Cerebellar cortex (tissue), 1 donor: ENCODE measurements at regions not wholly inside any gene's neighbourhood (a gene's known extent, or its start where the extent isn't known, plus 50 kb on each side); places are given as distances from the start of the nearest gene placed in this dataset.
A peak's percentile ranks its signal among the peaks of the same experiment; 100 is the strongest.

Source experiments
- DNase-seq: peaks from one replicate; pipeline ENCODE4 v3.0.0-alpha.2; 2015; ENCODE audit warnings: low spot score

DNA sequence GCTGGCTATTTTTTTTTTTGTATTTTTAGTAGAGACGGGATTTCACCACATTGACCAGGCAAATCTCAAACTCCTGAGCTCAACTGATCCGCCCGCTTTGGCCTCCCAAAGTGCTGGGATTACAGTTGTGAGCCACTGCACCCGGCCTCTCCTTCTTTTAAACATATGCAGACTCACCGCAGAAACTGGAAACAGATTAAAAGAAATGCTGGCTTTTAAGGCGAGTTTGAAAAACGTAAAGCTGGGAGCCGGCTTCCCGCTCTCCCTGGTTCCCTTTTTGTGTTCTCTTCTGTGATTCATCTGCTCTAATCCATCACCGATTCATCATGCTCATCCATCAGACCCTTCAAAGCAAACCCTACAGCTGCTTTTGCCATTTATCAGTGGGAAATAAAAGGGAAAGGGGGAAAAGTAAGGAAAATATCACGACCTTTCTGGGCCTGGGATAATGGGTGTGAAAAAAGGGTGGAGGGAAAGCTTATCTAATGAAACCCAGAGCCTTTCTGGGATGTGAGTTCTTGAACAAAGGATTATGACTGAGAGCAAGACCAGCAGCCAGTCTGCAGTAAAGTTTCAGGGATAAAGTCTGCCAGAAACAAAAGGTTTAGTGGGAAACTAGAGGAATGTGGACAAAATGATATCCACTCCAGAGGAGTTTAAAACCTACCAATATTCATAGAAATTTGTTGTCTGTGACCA is 92.3 kb upstream of the LRIG1 start:
- no peak for DNase-seq

DNA sequence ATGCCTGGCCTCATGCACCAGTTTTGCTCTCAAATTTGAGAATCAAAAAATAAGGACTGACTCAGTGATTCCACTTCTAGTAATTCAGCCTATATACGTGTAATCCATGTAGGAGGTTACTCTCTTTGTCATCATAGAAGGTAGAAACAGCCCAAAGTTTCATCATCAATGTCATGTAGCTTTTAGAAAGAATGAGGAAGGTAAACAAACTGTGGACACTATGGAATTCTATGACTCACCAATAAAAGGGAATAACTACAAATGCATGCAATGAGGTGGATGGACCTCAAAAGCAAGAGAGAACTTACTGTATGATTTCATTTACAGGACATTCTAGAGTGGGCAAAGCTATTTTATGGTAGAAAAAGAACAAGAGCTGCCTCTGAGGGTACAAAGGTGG is 93.2 kb upstream of the LRIG1 start:
- DNase-seq = no peak

- DNase-seq = no peak
Observed at GRCh38 chr3:66597308-66597863, 96.6 kb upstream of the LRIG1 start.

DNA sequence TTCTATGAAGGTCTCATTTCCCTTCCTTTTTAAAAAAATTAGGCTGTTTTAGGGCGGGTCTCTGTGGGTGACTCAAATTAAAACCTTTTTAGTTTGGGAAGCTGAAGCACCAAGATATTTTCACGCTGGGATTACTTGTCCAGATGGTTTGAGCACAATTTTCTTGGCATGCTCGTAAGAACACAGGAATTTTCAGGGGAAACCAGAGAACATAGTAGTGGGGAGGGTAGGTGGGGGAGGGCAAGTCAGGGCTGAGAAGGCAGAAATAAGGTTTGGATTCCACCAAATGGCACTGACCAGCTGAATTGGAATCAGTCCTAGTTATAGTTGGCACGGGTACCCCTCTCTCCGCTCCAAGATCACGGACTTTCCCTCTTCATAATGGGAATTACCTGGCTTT is 97.3 kb upstream of the LRIG1 start:
- peak; percentile 91 for DNase-seq

- DNase-seq = no peak
Observed at GRCh38 chr3:66602237-66602636, 101.4 kb upstream of the LRIG1 start.

GRCh38 chr3:66602691-66603090 is 101.9 kb upstream of the LRIG1 start:
- DNase-seq = no peak

GRCh38 chr3:66603151-66603611 is 102.4 kb upstream of the LRIG1 start:
- no peak for DNase-seq

GRCh38 chr3:66604481-66604880 is 103.7 kb upstream of the LRIG1 start:
- no peak for DNase-seq

DNA sequence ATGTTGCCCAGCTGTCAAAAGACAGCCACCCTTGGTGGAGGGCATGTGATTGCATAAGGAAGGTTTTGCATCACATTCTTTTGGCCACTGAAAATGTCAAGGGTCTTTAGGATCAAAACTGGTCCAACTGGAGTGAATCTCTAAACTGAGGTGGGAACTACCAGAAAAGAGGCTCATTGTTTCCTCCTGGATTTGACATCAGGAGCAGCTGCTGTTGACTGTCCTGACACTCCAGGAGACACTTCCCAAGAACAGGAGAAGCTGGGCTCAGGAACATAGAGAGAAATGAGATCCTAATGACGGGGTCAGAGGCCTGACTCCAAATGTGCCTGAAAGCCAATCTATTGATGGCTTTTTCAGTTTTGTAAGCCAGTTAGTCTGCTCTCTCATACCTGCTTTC is 105.3 kb upstream of the LRIG1 start:
- no peak for DNase-seq

GRCh38 chr3:66606868-66607267 is 106.0 kb upstream of the LRIG1 start:
- DNase-seq = no peak

DNA sequence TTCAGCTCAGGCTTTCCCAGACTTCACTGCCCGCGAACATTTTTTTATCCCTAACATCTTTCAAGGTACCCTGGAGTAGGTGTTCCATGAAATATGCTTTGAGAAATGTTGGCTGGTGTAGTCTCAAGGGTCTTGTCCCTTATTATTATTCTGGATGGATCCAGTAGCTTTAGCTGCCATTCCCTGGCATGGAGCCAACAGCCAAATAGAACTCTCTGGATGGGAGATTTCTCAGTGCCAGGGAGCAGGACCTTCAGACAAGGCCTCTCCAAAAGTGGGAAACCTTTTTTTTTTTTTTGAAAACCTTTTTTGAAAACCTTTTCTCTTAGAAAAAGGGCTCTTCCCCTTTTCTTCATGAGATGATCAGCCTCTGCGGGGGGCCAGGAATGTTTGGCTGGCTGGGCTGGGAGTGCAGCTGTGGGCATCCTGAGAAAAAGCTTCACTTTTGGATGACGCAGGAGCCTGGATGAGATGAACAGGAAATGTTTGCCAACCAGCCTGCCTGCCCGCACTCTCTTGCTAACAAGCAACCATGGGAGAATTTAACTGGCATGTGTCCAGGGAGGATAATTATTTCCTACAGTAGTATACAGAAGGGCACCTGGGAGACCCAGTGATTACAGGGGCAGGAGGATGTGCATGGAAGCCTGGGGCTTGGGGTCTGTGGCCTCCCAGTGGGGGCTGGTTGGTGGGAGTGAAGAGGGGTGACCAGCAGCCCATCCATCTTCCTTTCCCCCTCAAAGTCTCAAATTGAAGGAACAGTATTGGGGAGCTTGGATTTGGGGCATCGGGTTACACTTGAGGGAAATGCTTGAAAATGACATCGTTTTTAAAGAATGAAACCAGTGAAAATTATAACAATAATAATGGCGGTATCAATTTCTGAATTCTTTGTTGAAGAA is 109.1 kb upstream of the LRIG1 start:
- no peak for DNase-seq

DNA sequence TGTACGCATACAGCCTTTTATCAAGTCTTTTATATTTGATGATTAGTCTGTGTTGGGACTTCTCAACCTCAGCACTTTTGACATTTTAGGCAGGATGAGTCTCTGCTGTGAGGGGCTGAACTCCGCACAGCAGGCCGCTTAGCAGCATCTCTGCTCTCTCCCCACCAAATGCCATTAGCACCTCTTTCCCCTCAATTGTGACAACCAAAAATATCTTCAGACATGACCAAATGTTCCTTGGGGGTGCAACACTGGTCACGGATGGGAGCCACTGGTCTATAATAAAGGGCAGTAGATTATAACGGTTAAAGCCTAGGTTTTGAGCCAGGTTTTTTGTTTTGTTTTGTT is 109.7 kb upstream of the LRIG1 start:
- no peak for DNase-seq

- DNase-seq = no peak
Observed at GRCh38 chr3:66615643-66616301, 115.0 kb upstream of the LRIG1 start.

DNA sequence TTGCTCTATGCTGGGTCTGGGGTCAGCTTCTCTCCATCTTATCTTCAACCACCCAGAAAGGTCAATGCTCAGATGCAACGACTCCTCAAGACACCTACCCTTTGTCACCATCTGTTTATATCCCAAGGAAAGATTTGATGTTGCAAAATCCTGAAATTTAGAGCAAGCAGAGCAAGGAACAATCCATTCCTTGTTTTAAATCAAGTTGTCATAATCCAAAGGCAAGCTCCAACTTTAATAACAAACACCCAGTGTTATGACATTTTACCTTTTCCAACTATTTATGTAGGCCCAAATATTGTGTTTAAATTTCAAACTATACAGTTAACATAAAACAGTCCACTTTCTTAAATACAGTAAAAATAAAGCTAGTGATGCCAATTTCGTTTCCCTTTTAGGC is 116.5 kb upstream of the LRIG1 start:
- no peak for DNase-seq

GRCh38 chr3:66618066-66618465 is 117.2 kb upstream of the LRIG1 start:
- no peak for DNase-seq

DNA sequence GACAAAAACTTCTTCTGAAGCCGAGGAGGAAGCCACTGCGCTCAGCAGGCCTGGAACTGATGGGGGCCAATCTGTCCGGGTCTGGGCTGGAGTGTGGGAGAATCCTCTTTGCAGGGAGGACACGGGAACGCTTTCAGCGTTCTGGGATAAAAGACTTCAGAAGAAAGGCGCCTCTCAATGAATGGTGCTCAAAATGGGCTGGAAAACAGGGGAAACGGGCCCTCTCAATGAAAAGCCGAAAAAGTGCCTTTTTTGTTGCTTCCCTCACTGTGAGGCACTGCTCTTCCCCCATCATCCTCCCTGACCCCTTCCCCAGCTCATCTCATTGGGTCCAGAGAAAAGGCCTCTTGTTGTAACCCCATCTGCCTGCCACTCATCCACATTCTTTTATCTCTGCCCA is 119.5 kb upstream of the LRIG1 start:
- peak; percentile 15 for DNase-seq

DNA sequence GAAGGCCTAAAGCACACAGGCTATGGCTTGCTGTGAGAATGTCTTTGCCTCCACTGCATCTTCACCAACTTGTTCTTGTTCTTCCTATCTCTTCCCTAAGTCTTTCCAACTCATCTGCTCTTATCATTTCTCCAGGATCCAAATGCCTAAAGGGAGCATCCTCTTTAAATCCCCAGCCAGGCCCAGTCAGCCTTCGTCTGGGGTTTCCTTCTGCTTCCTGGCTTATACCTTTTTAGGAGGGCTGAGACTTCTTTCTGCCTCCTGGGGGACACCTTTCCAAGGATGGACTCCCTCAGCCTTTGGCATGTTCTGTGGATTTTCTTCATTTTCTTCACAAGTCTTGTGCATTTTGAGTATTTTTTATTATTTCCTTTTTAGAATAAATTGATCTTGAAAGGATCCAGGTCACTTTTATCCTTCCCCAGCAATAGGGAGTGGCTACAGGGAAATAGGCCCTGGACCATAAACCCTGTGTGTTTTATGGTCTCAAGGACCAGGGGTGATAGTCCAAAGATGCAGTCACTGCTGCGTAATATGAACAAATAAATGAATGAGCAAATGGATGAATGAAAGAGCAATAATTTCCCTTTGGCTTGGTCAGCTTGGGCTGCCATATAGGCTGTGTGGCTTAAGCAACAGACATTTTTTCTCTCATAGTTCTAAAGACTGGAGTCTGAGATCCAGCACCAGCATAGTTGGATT is 122.1 kb upstream of the LRIG1 start:
- DNase-seq = no peak

DNA sequence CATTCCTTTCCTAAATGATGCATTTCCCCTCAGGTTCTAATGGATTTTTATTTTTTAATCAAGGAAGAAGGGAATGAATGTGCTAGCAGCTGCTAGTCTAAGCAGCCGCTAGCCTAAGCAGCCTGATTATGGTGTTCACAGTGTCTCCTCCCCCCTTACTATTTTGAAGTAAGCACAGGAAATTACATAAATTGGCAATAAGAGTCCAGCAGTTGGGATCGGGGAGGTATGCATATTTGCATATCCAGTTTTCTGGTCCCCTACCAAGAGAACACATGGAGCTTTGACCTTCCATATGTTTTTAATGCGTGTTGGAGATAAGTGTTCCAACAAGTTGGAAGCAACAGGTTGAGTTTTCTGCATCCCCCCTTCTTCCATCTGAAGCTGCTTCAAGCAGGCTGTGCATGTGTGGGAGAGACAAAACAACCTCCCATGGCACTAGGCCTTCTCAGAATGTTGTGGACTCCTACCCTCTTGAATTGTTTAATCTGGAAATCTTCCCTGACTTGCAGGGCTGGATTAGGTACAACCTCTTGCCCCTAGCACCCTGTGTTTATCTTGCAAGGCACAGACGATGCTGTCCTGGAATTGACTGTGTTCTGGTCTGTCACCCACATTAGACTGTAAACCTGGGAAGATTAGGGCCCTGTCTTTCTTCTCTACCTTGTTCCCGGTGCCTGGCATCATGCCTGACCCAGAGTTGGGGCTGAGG is 124.8 kb upstream of the LRIG1 start:
- DNase-seq = no peak

- no peak for DNase-seq
Observed at GRCh38 chr3:66629150-66629981, 128.5 kb upstream of the LRIG1 start.

DNA sequence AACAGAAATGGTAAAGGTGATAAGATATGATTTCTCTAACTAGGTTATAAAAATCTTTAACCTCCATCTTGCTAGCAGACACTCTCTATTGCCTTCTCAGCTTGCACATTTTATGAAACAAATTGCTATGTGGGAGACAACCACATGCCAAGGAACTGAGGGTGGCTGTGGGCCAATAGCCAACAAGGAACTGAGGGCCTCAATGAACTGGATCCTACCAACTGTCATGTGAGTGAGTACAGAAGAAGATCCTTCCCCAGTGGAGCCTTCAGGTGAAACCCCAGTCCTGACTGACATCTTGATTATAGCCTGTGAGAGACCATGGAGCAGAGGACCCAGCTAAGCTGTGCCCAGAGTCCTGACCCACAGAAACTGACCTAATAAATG is 129.2 kb upstream of the LRIG1 start:
- no peak for DNase-seq
